ENCODE measurements at regions not wholly inside any gene's neighbourhood (a gene's known extent, or its start where the extent isn't known, plus 50 kb on each side); places are given as distances from the start of the nearest gene placed in this dataset.
A peak's percentile ranks its signal among the peaks of the same experiment; 100 is the strongest.

DNA sequence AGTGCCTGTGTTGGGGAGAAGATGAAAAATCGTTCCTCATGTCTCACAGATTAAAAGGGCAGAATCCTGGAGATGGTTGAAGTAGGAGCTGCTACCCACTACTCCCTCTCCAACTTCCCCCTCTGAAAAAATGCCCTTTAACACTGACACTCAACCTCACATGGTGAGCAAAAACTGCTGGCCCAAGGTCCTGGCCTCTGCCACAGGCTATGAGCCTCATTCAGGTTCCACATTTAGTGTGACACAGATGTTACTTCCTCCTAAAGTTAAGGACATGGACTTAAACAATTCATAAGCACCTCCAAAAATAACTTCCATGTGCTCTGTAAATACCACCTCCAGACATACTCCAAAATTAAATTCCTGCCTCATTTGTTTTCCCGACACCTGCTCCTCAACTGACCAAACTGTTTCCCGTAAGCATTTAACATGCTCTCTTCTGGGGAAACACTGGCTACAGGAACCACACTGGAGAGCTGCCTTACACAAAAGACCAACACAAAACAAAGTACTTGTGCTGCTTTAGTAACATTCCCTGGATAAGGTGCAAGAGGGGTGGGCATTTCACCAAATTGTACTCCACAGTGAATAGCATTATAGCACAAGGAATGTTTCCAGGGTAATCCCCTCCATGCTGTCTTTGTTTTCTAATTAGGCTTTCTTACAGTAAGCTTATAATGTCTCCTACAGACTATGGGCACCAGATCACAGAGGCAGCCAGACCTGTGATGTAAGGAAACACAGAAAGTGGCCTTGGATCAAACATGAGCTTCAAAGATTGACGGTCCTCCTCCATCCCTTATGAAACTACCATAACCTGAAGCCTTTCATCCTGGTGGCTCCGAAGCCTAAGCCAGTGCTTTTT, 57.0 kb downstream of the PHLDA1 start:
- no peak for DNase-seq (ENCODE audit: low read depth in 2 of 2)

DNA sequence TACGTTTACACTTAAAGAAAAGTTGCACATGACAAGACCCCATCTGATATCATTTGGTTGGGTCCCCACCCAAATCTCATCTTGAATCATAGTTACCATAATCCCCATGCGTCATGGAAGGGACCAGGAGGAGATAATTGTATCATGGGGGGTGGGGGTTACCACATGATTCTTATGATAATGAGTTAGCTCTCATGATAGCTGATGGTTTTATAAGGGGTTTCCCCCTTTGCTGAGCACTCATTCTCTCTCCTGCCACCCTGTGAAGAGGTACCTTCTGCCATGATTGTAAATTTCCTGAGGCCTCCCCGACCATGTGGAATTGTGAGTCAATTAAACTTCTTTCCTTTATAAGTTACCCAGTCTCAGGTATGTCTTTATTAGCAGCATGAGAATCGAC, 60.3 kb downstream of the PHLDA1 start:
- DNase-seq (ENCODE audit: low read depth in 2 of 2): no peak

DNA sequence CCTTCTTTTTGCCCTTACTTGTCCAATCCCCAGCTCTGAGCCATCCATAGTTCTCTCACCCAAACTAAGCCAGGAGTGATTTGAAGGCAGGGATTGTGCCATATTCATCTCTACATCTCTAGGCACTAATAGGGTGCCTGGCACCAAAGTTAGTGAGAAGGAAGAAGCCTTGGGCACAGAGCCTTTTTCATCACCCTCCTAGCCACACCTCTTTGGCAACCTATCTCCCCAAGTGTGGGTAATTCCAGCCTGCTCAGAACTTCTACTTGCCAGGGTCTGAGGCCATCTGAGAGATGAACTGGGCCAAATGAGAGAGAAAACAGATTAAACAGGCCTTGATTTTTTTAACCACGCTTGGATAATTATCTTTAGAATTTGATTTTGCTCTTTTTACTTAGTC, 61.3 kb downstream of the PHLDA1 start:
- DNase-seq (ENCODE audit: low read depth in 2 of 2): no peak

DNA sequence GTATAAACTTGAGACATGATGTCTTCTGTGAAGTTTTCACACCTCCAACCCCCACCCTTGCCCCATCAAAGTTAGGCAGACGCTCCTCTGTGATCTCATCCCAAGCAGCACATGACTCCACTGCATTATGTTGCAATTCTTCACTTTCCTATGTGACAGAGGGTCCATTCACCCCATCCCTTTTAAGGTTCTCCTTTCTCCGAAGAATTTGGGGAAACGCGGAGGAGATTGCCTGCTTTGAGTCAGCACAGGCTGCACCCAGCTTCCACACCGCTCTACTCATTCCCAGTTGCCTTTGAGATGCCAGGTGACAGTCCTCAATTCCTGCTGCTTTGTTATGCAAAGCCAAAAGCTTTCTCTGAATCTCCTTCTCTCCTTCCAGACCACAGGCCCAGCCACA, 61.8 kb downstream of the PHLDA1 start:
- DNase-seq (ENCODE audit: low read depth in 2 of 2): no peak

DNA sequence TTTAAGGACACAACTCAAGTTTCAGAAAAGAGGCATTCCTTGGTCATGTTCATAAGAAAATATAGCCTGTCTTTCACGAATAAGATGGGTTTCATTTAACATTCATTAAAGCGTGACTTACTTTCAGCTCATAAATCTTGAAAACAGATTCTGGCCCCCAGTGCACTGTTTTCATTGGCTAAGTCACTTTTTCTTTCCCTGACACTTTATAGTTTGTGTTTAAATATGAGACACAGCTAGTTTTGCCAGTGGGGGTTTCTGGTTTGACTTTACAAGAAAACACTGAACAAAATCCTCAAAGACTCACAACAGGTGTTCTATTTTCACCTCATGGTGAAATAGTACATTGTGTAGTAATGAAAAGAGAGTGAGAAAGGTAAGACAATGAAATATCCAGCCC, 65.9 kb downstream of the PHLDA1 start:
- no peak for DNase-seq (ENCODE audit: low read depth in 2 of 2)

DNA sequence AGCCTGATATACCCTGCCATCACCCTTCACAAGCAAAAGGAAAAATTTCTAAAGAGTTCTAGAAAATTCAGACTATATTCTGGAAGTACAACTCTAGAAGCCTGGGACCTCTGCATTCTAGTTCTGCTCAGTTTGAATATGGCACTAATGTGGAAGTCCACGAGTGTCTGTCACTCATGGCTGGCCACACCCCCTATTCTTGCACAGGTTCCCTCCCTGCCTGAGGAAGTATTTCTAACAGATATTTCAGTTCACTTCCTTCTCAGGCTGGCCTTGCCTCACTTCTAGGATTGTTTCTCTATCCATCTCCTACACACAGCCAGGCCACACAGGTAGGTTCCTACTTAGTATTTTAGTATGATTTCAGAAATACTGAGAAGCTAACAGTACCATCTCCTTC, 67.4 kb downstream of the PHLDA1 start:
- DNase-seq (ENCODE audit: low read depth in 2 of 2): no peak

DNA sequence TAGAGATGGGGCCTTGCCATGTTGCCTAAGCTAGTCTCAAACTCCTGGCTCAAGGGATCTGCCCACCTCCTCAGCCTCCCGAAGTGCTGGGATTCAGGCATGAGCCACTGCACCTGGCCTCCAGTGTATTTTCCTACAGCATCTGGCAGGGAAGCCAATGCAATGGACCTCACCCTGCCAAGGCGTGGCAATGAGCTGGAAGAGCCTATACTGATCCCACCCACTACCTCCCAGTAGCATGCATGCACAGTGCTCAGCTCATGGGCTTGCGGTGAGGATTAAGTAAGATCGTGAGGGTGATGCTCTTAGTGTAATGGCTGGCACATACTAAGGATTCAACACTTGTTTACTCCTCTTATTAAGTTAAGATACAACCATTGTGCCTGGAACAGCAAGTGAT, 69.7 kb downstream of the PHLDA1 start:
- DNase-seq (ENCODE audit: low read depth in 2 of 2): no peak

DNA sequence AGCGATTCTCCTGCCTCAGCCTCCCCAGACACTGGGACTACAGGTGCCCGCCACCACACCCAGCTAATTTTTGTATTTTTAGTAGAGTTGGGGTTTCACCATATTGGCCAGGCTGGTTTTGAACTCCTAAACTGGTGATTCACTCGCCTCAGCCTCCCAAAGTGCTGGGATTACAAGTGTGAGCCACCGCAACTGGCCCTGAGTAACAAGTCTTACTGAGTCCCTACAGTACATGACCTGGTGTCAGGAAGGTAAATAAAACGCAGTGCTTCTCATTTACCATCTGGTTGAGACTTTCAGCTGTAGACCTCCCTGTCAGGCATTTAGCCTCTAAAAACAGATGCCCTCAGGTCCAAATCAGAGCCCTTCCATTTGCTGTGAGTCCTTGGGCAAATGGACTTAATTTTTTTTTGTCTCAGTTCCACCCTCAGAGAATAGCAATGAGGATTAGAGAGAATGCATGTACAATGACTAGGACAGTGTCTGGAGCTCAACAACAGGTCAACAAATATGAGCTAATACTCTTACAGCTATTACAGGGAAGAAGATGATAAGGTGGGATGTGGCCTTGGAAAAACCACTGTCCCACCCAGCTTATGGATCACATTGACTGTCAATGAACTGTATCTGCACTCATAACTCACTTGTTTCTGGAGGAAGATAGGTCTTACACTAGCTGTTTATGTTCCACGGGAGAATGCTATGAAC, 70.5 kb downstream of the PHLDA1 start:
- DNase-seq (ENCODE audit: low read depth in 2 of 2): no peak

DNA sequence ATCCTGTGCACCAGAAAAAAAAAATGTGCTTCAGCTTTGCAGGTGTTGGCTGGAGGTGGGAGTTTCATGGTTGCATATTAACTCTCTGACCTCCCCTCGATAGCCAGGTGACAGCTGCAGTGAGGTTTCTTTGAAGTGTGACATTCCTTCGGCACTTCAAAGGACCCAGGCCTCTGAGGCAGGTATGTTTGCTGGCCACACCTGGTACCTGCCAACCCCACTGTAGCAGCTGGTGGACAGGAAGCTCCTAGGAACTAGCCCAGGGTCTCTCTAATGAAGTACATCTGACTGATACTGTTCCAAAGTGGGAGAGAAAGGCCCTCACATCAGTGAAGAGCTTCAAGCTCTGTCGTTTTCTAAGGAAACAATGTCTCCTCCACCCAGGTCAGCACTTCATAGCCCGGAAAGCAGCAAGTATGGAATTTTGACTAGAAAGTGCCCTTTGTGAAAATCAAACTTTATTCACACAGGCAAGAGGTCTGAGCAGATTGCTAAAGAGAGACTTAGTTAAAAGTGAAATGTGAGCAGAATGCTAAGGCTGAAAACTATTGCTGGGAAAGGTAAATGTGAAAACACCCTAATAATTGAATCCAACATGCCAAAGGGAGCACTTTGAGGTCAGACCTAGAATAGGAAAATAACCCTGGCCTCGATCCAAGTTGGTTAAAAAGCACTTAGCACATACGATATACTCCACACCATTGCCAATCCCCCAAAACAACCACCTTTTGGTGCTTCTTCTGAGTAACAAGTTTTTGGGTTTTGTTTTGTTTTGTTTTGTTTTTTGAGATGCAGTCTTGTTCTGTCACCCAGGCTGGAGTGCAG, 71.3 kb downstream of the PHLDA1 start:
- no peak for DNase-seq (ENCODE audit: low read depth in 2 of 2)

DNA sequence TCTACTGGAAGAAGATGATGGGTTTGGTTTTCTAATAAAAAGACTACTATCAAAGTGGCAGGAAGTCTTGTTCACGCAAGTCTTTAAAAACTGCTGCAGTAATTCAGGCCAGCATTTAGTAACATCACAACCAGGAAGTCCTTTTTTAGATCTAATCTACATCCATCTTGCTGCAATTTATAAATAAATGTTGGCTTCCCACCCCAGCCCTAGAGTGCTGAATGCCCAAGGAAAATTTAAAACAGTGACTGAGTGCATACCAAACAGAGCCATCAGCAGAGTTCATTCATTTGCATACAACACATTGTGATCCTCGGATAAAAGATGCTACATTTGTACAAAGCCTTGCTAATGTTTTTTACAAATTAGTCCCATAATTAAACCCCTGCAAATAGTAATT, 72.1 kb downstream of the PHLDA1 start:
- no peak for DNase-seq (ENCODE audit: low read depth in 2 of 2)

DNA sequence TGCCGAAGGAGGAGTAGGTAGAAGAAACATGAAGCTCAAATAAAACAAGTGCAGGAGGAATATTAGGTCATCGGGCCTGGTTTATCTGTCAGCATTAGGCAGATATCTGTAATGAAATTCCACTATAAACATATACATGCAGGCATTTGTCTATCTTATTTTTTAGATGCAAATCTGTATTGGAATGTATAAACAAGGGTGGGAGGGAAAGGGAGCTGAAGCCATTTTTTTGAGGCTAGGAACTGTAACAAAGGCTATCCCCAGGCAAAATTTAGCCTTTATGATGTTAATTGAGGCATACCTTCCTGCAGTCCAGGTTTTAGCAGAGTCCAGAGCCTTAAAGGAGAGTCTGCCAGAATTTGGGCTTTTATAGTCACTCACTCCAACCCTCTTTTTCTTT, 72.5 kb downstream of the PHLDA1 start:
- no peak for DNase-seq (ENCODE audit: low read depth in 2 of 2)

DNA sequence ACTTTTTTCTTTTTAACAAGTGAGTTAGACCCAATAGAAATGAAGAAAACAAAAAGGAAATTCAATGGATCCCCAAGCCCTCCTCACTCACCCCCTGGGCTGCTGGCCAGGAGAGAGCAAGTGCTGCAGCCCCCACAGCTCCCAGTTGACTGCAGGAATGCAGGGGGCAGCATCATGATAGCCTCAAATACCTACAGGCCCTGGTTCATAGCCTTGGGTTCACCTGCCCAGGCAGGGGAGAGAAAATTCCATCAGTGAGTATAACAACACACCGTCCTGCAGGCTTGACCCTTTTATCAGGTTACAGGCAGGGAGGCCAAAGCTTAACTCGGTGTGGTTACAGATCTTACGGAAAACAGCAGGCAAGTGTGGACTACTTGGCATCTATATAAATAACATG, 76.3 kb downstream of the PHLDA1 start:
- DNase-seq (ENCODE audit: low read depth in 2 of 2): no peak

DNA sequence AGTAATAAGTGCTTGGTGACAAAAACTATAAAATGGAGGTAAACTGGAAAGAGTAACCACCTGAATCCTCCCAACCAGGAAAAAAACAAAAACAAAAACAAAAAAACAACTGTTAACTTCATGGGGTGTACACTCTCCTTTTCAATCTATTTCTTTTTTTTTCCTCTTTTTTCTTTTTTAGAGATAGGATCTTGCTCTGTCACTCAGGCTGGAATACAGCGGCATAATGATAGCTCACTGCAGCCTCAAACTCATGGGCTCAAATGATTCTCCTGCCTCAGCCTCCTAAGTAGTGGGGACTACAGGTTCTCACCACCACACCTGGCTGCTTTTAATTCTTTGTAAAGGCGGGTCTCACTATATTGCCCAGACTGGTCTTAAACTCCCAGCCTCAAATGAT, 76.8 kb downstream of the PHLDA1 start:
- no peak for DNase-seq (ENCODE audit: low read depth in 2 of 2)

DNA sequence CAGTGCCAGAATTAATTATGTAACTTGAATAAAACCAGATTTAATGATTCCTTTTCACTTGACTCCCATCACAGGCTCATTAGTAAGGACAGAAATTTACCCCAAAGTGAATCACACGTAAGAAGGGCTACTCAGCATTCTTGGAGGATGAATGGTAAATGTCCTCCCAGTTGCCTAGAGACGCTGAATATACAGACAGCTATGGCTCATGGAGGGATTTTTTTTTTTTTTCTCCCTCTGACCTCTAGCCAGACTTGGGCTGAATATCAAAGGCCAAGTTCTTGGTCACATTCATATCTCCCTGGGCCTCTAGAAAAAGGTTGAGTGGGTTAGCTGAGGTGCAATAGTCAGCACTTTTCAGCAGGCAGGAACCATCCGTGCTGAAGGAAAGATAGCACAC, 77.5 kb downstream of the PHLDA1 start:
- peak; percentile 89 to 90 for DNase-seq (ENCODE audit: low read depth in 2 of 2)

DNA sequence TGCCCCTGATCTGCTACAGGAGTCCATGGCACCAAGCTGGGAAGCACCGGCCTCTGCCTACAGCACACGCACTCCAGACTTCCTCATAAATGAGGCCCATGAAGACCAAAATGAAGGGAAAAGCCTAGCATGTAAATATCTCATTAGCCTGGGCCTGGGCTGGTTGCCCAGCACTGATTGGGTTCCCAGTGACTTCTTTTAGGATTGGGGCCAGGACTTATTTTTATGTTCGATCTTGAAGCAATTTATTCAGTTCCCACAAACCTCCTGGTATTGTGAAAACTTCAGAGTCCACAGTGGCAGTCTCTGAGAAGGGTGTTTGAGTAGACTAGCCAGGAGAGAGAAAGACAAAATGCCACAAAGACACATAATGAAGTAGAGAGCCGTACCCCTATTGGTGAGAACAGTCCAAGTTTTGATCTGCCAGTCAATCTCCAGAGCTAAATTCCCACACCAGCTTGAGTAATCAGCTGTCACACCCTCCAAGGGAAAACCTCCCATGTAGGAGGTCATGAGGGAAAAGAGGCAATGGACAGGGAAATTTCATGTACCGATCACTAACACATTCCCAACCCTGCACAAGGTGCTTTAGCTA, 78.2 kb downstream of the PHLDA1 start:
- peak; percentile 82 to 83 for DNase-seq (ENCODE audit: low read depth in 2 of 2)

DNA sequence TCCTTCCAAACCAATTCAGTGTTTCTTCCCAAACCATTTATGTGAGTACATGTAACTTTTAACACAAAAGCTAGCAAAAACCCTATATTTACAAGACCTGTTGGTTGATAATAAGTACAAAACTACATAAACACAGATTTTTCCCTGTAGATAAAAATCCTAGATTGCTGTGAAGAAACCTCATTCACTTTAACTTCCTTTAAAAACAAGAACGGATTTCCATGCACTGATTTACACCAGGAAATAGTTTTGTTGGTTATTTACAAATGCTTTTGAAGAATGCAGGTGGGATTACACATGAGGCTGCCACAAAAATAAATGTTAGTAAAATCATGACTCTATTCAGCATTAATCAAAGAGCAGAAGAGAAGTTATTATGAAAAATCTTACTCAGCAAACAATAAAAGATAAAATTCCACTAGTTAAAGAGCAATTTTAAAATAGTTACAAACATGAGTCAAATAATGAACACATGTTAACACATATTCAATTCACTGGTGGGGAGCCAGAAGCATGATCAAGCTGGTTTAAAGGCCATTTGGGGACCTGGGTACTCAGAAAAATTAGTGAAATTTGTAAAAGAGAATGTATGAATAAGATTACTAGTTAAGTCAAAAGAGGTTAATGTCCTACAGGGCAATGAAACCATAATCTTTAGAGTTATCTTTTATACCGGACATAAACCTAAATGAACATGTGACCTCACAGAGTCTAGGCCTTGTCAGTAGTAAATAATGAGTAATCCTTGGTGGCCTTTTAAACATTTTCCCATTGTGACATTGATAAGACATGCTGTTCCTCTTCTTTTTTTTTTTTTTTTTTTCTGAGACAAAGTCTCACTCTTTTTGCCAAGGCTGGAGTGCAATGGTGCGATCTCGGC, 79.9 kb downstream of the PHLDA1 start:
- DNase-seq (ENCODE audit: low read depth in 2 of 2): no peak

DNA sequence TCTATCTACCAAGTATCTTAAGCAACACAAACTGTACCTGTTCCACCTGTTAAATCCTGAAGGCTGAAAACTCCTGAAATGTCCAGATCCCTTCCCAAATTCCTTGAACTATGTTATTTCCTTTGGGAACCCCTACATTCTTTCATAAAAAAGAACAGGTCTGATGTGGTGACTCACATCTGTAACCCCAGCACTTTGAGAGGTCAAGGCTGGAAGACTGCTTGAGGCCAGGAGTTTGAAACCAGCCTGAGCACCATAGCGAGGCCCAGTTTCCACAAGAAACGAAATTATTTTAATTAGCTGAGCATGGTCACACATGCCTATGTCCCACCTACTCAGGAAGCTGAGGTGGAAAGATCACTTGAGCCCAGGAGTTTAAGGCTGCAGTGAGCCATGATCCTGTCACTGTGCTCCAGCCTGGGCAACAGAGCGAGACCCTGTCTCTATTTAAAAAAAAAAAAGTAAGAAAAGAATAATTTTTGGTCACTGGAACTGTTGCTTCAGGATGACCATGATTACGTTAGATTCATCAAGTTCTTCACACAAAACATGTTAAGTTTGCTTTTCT, 84.3 kb downstream of the PHLDA1 start:
- no peak for DNase-seq (ENCODE audit: low read depth in 2 of 2)

DNA sequence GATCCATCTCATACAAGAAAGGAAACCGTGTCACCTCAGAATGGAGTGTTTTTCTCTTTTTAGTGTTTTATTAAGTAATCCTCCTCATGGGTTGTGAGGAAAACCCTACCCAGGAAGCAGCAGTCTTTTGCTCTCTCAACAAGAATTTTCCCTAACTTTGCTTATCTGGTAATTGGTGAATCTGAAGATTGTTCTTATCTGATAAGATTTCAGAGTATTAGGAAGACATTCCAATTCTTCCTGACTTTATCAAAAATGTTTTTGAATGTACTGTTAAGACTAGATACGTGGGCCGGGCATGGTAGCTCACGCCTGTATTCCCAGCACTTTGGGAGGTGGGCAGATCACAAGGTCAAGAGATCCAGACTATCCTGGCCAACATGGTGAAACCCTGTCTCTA, 86.0 kb downstream of the PHLDA1 start:
- DNase-seq (ENCODE audit: low read depth in 2 of 2): no peak

DNA sequence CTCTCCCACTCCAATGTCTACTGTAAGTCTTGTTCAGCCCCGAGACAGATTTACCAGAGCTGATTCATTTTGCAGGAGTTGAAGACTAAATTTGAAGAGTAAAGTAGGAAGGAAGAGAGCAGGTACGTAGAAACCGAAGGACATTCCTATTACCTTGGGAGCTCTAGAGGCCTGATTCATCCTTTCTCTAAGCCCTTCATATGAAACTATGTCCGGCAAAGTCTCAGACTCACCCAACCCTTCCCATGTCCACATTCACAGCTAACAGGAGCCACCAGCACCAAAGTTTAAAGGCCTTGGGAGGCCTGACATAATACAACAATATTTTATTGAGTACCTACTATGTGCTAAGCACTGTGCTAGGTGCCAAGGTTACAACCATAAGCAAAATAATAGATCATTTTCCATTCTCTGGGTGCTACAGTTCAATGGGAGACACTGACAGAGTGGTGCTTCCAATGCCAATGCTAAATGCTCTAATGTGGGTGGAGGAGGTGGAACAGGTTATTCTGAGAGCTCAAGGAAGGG, 86.6 kb downstream of the PHLDA1 start:
- DNase-seq (ENCODE audit: low read depth in 2 of 2): no peak

DNA sequence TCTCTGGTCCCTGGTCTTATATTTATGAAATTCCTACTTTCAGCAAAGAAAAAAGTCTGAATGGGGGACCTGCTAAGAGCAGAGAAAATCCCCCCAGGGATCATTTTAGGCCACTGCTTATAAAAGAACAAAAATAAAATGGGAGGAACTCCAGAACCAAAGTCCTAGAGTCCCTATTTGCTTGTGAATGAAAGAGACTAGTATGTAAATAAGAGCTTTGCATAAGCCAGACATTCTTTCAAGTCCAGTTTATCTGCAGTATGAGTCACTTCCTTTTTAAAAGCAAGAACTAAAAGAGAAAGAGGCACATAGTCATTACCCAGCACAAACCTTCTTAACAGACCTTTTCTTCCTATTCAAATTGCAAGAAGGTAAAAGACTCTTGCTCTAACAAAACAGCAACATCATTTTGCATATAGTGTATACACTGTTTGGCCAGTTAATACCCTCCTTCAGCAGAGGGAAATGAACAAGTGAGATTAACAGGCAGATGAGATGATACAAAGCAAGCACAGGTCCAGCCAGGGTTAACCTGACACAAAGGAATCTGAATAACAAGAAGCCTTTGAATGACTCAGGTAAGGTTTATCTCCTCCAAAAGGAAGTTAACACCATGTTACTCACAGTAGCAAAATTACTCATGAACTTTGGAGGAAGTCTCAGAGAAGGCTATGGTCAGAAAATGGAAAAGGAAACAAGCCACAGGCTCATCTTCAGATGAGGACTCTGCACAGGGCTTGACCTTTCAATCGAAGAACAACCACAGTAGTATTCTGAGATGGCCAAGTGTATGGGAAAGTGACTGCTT, 87.3 kb downstream of the PHLDA1 start:
- DNase-seq (ENCODE audit: low read depth in 2 of 2): peak; percentile 57 to 60
